Neural cell (in vitro differentiated cells): ENCODE measurements at regions not wholly inside any gene's neighbourhood (a gene's known extent, or its start where the extent isn't known, plus 50 kb on each side); places are given as distances from the start of the nearest gene placed in this dataset.

Experiments used
- CTCF ChIP-seq: fragments of 450-650 bp; IDR thresholded peaks from 2 replicates; pipeline ENCODE4 v1.5.1; 2014; ENCODE audit warnings: antibody characterized with exemption, mild to moderate bottlenecking, moderate library complexity; ENCODE audit not compliant: poor library complexity, severe bottlenecking
- EP300 ChIP-seq: fragments of 450-650 bp; conservative IDR thresholded peaks from 2 replicates; pipeline ENCODE4 v1.6.1; 2014; ENCODE audit warnings: antibody characterized with exemption, mild to moderate bottlenecking, moderate library complexity; ENCODE audit not compliant: poor library complexity, severe bottlenecking
- EZH2 ChIP-seq: fragments of 200-600, 300-800 bp; shearing (Covaris generic), sonication (generic); IDR thresholded peaks from 2 replicates; pipeline ENCODE4 v1.6.1; 2014; ENCODE audit warnings: antibody characterized with exemption, low read length, borderline replicate concordance, mild to moderate bottlenecking; ENCODE audit not compliant: insufficient read depth, poor library complexity, severe bottlenecking
- POLR2AphosphoS5 ChIP-seq: IDR thresholded peaks from 2 replicates; pipeline ENCODE4 v1.6.1; 2012
- RAD21 ChIP-seq: fragments of 450-650 bp; conservative IDR thresholded peaks from 2 replicates; pipeline ENCODE4 v1.6.1; 2014; ENCODE audit warnings: antibody characterized with exemption, mild to moderate bottlenecking, moderate library complexity
- REST ChIP-seq: IDR thresholded peaks from 2 replicates; pipeline ENCODE4 v1.6.1; 2012; ENCODE audit warnings: borderline replicate concordance
- TAF1 ChIP-seq: IDR thresholded peaks from 2 replicates; pipeline ENCODE4 v1.6.1; 2012; ENCODE audit warnings: low read depth

GRCh38 chr18:1665079-1665478 is 760.4 kb downstream of the ADCYAP1 start:
- TF ChIP-seq CTCF (no peak), EP300 (no peak), TAF1 (no peak), POLR2AphosphoS5 (no peak), RAD21 (no peak), REST (no peak), EZH2 (no peak)
